ENCODE measurements at regions not wholly inside any gene's neighbourhood (a gene's known extent, or its start where the extent isn't known, plus 50 kb on each side); places are given as distances from the start of the nearest gene placed in this dataset.
"Not testable (repeated sequence)": the region's sequence is repeated elsewhere in the genome, so short reads cannot be mapped to it uniquely, and the experiment has no call there.

DNA sequence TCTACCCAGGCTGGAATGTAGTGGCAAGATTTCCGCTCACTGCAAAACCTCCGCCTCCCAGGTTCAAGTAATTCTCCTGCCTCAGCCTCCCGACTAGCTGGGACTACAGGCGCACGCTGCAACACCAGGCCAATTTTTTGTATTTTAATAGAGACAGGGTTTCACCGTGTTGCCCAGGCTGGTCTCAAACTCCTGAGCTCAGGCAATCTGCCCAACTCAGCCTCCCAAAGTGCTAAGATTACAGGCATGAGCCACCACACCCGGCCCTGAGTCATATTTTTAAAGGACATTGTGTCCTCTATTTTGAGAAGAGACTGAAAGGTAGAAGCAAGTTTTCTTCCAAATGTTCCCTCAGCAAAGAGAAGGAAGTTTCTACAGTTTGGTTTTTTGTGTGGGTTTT, 227.1 kb downstream of the KCTD12 start:
- DNase-seq (ENCODE audit: low spot score), result not testable (repeated sequence)

DNA sequence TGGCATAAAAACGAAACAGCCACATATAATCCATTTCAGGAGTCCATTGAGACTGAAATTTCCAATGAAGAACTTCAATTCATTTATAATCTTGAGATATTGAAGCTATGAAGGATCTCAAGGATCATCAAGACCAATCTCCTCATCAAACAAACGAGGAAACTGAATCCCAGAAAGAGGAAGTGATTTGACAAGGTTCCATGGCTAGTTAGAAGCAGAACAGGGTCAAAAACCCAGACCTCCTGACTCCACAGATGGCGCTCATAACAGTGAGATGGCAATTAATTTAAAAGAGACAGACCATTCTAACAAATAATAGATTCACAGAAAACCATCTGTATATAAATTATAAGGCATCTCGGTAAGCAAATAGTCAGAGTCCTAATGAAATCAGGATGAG, 229.7 kb downstream of the KCTD12 start:
- no peak for DNase-seq (ENCODE audit: low spot score)

DNA sequence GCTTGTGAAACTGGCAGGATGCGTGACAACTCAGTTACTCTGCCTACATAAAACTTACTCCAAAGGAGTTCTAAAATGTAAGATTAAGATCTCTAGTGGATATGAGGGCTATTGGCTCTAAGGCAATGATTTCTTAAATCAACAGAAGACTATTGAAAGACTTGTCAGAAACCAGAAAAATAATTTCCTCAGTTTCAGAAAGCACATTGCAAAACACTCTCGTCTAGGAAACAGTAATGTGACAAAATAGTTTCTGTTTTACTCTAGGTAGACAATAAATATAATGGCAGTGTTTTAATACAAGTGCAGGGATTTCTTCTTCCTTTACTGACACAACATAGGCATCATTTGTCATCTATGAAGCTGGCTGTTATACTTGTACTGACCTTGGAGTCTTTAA, 230.1 kb downstream of the KCTD12 start:
- DNase-seq (ENCODE audit: low spot score), result no peak

DNA sequence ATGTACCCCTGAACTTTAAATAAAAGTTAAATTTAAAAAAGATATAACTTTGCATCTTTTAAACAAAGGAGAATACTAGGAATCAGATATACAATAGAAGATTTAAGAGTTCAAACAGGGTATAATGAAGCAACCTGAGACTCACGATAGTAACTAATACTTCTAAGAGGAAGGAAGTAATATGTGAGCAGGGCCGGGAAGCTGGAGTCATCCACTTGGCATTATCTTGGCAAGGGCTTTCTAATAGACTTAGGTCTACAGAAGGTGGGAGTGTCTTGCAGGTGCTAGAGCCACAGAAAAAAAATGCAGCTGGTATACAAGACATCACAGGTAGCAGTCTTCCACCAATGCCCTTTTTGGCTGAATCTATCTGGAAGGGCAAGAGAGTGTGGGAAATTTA, 231.9 kb downstream of the KCTD12 start:
- DNase-seq (ENCODE audit: low spot score), result no peak

DNA sequence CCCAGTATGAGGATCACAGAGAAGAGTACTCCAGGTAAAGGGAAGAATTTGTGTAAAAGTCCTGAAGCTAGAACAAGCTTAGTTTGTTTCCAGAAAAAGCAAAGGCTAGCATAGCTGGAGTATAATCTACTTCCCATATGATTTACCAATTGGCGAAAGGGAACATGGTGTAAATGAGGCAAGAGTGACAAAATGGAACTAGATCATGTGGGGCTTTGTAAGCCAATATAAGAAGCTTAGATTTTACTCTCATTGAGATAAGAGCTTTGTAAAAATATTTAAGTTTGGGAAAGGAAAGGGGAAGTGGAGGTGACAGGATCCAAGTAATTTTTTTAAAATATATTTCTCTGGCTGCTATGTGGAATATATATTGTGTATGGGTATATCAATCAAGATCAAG, 234.9 kb downstream of the KCTD12 start:
- no peak for DNase-seq (ENCODE audit: low spot score)

DNA sequence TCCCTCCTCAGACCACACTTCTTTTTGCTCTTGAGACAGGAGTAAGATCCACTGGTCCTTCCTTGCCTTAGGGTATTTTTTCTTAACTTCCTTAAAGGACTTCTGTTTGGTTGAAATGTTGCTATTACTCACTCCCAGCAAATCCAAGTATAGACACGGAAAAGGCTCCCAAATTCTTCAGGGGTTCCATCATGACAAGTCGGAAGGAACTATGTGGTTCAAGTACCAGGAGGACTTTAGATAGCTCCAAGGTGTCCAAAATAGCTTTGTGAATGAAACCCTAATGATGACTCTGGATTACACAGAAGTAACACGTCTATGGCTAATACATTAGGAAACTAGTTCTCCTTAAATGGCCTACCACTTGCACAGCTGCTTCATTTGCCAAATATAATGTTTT, 238.7 kb downstream of the KCTD12 start:
- DNase-seq (ENCODE audit: low spot score), result peak; percentile 45

DNA sequence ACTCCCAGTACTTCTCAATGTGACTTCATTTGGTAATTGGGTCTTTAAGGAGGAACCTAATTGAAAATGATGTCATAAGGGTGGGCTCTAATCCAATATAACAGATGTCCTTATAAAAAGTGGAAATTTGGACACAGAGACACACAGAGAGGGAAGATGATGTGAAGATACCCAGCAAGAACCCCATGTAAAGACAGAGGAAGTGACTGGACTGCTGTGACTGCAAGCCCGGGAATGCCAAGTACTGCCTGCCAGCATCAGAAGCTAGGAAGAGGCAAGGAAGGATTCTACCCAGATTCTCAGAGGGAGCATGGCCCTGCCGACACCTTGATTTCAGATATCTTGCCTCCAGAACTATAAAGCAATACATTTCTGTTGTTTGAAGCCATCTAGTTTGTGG, 239.3 kb downstream of the KCTD12 start:
- peak; percentile 35 for DNase-seq (ENCODE audit: low spot score)

DNA sequence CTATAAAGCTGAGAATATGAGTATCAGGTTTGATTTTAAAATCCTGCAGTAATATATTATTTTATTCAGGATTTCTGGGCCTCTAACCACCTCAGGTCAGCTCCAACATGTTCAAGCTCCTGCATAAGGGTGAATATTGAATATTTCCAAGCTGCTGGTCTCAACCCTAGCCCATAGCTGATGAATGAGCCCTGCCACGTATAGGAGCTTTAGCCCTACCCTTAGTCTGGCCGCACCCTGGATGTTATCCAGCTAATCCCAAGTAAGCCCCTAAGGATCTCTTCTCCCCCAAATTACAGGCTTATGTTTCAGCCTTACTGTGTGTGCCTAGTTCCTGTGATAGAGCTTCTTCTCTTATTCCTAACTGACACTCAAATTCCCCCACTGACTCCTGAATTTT, 240.6 kb downstream of the KCTD12 start:
- DNase-seq (ENCODE audit: low spot score), result no peak

DNA sequence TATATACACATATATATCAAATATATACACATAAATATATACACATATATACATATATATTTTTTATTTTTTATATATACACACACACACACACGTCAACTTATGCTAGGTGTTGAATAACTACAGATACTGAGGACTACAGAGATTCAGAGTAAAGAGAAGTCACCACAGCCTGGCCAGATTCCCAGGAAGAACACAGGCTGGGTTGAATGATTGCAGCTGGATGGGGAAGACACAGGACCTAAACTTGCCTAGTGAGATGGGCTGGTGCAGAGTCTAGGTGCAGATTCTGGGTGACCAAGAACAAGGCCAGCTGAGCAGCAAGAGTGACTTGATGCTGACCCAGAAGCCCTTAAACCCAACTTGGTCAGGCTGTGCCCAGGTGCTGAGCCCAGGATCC, 241.3 kb downstream of the KCTD12 start:
- no peak for DNase-seq (ENCODE audit: low spot score)

DNA sequence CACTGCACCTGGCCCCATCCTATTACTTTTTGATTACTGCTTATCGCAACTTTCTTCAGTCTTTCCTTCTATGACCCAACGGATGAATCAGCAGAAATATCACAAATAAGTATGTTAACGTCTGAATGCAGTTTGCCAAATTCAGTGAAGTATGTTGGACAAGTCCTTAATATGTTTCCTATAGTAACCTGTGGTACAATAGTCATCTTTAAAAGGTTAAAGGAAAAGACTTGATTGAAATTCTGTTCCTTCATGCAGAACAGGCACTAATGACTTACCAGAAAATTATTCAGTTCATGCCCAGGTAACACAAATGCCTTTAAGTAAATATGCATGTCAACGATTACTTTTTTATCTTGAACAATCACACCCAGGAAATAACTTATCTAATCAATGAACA, 242.6 kb downstream of the KCTD12 start:
- DNase-seq (ENCODE audit: low spot score), result peak; percentile 78

DNA sequence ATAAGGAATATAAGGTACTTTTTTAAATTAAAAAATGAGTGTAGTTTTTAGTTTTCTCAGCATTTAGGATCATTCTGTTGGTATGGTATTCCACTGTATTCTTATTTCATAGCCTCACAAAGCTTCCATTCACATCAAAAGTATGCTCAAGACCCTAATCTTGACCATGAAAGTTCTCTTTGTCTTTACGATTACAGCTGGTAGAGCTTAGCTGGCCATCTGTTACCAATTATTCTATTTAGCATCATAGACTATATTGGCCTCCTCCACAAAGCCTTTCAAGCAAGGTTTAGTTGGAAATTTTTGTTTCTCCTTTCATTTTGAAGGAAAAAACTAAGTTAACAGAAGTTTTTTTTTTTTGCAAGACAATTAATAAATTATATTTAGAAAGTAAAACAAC, 245.1 kb downstream of the KCTD12 start:
- DNase-seq (ENCODE audit: low spot score), result no peak

DNA sequence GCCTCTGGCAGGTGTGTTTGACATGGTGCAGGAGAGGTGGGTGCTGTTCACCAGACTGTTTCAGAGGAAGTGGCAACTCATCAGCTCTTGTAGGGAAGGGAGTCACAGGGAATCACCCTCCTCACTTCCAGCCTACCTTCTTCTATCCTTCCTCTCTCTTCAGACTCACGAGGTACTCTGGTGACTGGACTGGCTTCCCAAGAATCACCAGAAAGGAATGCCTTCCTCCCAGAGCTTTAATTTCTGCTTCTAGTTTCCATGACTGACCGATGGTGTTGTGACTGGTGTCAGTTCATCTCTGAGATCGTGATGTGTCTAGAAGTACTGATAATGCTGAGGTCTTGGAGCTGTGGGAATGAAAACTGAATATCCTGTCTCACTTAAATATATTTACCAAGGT, 247.3 kb downstream of the KCTD12 start:
- peak; percentile 86 for DNase-seq (ENCODE audit: low spot score)

DNA sequence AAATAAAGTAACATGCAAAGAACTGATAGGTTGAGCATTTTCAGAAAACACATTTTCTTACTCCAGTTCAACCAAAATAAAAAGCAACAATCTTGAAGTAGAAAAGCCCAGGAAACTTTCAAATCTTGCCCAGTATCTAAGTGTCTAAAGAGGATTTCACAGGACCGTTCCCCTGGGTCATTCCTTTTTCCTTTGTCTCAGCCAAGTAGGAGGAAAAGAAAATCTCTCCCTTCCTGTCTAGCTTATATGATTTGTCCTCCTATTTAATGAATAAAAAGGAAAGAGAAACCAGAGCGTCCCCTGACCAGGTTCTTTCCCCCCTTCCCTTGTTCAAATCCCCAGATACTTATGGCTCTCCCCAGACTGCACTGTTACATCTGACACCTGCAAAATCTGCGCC, 248.0 kb downstream of the KCTD12 start:
- no peak for DNase-seq (ENCODE audit: low spot score)

DNA sequence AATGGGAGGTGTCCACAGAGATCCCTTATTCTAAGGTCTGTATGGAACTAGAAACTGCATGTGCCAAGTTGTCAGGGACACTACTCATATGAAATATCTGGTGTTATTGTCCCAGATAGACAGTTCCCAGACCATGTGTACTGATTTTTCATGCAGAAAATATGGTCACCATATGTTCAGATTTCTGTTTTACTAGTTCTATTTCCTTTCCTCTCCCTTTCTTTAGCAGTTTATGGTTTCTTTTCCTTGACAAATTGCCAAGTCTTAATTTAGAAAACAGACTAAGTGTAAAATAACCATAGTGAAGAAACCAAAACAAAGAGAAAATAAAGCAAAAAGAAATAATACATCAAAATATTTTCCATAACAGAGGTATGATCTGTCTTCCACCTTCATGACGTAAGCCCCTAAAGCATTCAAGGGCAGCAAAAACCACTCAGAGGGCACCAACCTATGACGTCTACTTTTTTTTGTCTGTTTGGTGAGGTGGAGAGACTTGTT, 248.5 kb downstream of the KCTD12 start:
- DNase-seq (ENCODE audit: low spot score), result peak; percentile 53

DNA sequence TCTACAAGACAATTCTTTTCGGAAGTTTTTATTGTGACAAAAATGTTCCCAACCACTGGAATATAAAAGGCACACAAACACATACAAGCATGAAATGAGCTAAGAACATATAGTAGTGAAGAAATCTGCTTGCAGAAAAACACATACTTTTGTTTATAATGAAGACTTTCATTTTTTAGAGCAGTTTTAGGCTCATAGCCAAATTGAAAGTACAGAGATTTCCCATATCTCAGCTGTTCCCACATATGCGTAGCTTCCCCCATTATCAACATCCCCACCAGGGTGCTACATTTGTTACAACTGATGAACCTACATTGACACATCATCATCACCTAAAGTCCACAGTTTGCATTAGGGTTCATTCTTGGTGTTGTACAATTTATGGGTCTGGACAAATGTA, 249.4 kb downstream of the KCTD12 start:
- no peak for DNase-seq (ENCODE audit: low spot score)

DNA sequence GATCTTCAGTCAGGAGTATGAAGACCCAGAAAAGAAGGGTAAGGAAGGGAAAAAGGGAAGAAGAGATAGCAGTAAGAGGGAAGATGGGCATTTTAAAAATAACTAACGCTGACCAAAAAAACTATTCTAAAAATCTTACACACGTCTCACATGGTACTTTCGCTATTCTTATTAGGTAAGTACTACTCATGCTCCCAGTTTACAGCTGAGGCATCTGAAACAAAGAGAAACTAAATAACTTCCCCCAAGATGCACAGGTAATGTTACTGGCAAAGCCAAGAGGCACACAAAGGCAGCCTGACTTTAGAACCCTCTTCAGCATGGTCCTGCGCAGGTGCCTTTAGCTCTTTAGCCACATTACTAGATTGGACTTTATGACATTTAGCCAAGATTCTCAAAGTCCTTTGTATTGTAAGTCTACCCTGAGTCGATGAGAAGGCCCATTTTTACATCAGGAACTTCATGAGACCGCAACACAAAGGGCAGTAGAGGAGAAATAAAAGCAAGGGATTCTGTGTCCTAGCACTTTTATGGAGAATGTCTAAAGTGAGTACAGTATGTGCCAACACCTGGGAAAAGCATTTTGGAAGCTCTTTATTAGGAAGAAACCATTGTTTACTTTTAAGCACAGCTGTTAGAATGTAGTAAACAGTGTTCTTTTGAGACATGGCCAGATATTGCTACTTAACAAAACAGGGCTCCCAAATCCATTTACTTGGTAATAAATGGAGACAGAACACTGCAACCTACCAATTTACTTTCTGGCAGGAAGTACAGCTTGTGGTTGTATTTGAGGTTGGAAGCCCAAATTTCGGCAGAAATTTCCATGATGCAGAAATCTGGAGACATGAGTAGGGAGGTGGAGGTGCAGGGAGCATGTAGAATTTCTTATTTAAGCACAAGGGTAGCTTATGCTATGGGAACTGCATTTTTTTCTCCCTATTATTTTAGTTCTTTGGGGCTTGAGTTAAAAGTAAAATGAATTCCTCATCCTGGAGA, 250.7 kb downstream of the KCTD12 start:
- no peak for DNase-seq (ENCODE audit: low spot score)

DNA sequence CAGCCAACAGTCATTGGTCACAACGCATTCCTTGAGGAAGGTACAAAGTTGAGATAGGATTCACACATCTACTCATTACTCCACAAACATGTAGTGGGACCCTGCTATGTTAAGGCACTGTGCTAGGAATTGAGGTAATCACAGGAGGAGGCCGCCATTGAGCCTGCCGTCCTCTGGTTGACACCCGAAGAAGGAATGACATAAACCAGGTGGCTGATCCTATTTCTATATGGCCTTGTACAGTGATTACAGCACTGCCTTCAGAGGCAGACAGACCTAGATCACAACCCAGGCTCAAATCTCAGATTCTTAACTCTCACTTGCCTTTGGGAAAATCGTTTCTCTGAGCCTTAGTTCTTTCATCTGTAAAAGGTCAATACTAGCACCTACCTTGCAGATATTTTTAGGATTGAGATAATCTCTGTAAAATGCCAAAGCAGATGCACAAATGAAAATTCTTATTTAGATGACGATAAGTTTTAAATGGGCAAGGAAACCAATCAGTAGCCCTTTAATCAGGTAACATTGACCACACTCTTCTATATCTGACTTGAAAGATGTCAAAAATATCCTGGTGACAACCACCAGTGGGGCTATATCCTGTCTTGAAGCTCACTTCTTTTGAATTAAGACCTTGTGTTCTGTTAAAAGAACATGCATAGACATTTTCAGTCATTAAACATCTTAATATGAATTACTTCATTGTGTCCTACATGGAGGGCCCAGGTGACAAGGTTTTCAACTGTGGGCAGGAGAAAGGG, 251.6 kb downstream of the KCTD12 start:
- no peak for DNase-seq (ENCODE audit: low spot score)

DNA sequence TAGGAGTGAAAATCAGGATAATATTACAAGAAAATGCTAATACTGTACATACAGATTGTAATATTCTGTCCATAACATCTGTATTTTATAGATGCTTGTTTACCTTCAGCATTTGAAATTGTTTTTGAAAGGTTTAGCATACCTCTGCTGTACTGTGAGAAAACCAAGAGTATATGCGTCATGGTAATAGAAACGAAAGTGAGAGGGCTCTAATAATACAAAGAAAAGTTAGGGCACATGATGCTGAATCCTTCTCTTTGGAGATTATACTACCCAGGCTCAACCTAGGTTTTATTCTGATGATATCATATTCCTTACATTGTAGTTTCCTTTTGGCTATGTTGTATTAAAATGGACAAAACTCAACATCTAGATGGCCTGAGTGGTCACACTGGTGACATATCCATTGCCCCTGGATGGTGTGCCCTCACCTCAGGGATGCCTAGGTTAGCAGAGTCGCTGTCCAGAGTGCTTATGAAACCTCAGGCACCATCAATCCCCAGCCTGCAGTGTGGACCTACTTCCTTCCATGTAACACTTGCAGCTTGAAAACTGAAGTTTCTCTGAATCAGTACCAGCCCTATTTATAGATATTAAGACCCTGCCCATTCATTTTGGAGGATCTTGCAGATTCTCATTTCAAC, 253.7 kb downstream of the KCTD12 start:
- DNase-seq (ENCODE audit: low spot score), result no peak

DNA sequence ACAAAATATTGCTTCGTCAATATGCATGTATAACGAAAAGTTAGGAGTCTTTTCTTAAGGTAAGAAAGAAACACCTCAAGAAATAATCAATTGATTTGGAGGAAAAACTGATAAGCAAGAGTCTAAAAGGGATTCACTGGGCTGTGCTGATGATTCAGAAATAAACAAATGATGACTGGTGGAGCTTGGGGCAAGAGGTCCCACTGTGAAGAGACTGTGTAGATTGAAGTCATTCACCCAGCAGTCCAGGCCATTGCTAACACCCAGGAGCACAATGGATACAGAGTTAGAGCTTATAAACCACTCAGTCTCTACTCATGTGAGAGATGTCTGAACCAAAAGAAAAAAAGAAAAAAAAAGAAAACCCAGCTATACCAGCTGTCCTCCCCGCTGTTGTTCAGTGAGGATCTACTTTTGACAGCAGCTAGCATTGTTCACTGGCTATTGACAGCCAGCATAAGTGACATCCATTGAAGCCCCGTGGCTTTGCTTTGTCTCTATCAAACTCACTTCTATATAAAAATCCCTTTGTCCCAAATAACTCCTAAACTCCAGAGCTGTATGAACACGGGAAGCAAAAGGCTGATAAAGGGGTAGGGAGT, 255.5 kb downstream of the KCTD12 start:
- DNase-seq (ENCODE audit: low spot score), result no peak

DNA sequence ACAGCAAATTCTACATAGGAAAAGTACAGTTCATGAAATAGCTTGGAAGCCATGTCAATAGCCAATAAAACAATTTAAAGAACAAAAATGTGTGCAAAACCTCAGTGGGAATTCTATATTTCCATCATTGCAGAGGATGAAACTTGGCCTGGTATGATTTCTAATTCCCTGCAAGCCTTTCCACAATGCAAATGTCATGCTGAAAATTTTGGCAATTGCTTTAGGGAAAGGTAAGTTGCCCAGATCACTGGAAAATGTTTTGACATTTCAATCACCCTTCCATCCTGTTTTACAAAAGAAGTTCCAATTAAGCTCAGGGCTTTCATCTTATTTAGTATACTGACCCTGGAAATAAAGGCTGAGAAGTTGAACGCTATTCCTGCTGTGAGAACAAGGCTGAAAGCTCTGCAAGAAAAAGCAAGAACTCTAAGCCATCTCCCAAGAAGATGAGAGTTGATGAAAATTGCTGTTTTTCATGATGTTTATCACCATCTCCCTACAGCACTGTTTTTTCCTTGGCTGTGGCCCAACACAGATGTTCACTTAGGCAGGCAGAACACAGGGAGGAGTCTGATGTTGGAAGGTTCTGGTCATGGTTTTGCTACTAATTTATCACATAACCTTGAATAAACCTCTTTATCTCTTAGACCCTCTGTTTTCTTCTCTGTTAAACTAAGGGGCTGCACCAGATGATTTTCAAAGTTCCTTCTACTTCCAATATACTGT, 263.7 kb downstream of the KCTD12 start:
- no peak for DNase-seq (ENCODE audit: low spot score)

DNA sequence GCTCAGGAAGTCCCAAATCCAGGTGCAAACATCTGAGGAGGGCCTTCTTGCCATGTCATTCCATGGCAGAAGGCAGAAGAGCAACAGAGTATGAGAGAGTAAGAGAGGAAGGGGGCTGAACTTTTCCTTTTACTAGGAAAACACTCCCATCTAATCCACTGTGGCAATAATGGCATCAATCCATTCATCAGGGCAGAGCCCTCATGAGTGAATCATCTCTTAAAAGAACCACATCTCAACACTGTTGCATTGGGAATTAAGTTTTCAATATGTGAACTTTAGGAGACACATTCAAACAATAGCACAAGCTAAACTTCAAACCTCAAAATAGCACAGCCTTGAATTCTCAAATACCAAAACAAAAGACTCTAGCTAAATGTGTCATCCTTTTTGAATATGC, 264.5 kb downstream of the KCTD12 start:
- DNase-seq (ENCODE audit: low spot score), result no peak

Measured in kidney tubule cell (primary cell).